GM21576 (cell line): ENCODE measurements at regions not wholly inside any gene's neighbourhood (a gene's known extent, or its start where the extent isn't known, plus 50 kb on each side); places are given as distances from the start of the nearest gene placed in this dataset.
"Not testable (repeated sequence)": the region's sequence is repeated elsewhere in the genome, so short reads cannot be mapped to it uniquely, and the experiment has no call there.

Experiments
- ATAC-seq: cut with Tn5 transposase; IDR thresholded peaks from one replicate; pipeline ENCODE4 v1.9.1; 2021; ENCODE audit warnings: mild to moderate bottlenecking, moderate library complexity; ENCODE audit not compliant: unreplicated experiment

DNA sequence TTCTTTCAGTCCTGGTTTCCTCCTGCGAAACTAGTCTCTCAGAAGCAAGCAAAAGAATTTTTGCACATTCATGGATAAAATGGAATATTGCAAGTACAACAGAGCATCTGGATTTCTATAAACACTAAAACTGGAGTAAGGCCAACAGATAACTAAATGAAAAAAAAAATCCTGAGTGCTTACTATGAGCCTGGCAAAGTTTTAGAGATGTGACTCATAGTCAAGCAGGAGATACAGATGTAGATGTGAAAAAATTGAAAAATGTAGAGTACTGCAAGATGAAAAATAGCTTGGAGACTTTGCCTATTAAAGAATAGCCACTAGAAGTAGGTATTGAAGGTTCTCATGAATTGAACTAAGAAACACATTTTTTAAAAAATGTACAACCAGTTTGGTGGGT, 397.4 kb downstream of the OTOL1 start:
- ATAC-seq, result no peak

DNA sequence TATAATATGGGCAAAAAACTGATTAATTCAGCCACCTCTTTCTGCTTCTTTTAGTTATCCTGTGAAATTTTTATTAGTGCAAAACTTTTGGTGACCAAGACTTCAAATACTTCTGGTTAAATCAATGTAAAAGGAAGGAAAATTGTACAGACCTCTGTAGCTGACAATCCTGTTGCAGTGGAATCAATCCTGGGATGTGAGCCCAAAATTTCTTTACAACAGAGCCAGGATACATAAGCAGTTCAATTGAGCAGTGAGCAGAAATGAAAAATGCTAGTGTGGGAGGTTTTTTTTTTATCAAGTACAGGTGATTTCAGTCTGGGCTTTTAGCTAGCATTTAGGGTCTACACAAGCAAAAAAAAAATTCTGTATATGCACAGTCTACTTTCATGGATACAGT, 398.0 kb downstream of the OTOL1 start:
- no peak for ATAC-seq

DNA sequence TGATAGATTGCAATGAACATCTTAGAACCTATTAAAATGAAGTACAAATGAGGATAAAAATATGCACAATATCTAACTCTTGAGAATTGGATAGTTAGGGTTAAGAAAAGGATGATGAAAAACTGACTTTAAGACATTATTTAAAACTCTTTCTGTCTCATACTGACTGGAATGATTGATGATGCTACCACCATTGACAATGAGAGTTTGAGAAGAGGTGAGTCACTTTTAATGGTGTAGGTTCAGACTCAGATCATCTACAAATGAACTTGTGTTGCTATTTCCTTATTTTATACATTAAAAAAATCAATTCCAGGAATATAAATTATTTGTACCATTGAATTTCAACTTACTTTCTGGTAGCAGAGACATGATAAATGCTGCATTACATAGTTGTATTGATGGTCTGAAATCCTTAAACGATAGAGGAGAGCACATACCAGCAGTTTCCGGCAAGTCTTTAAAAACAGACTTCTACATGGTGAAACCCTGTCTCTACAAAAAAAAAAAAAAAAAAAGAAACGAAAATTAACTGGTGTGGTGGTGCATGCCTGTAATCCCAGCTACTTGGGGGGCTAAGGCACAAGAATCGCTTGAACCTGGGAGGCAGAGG, 409.0 kb downstream of the OTOL1 start:
- no peak for ATAC-seq

DNA sequence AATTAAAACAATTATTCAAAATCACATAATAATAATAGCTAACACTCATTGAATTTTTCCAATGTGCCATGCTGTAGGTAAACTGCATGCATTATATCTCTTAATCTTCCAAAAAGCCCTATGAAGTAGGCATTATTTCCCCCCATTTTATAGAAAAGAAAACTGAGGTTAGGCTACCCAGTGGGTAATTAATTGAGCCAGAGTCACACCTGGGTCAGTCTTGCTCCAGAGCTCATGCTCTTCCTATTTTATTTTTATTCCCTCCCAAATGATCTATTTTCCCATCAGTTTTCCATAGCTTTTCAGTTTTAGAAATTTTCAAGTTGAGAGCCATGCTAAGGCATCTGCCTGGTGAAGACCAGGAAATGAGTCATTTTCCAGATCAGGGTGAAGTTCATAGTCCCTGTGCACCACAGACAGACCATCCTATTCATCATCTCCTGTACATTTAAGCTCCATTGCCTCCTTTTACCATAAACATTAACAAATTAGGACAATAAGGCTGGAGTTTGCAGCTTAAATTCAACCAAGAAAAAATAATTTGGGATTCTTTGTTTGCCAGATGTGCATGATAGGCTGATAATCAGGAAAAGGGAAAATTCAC, 417.3 kb downstream of the OTOL1 start:
- no peak for ATAC-seq

DNA sequence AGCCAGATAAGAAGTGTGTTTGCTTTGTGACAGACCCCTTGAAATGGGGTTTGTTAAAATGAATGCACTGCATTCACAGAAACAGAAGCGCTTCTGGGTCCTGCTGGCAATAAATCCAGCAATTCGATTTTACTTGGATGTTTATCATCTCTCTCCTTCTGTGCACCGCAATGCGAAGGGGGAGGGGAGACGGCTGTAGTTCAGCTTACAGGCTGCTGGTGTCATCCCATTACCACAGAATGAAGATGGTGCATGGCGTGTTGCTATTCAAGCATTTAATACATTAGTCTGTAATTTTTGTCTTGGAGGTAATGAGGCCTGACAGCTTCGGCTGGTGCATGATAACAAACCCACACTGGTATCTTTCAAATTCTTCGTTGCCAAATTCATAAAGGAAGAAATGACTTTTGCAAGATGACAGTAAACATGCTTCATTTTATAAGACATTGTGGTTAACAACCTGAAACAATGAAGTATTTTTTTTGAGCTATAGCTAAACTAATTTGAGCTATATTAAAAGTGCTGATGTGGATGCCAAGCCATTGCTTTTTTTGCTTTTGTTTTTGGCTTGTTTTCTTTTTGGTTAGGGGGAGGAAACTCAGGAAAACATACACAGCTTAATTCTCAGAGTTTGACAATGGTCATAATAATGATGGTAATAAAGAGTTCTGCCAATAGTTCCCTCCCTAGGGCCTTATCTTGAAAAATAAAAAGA, 418.3 kb downstream of the OTOL1 start:
- ATAC-seq, result no peak

DNA sequence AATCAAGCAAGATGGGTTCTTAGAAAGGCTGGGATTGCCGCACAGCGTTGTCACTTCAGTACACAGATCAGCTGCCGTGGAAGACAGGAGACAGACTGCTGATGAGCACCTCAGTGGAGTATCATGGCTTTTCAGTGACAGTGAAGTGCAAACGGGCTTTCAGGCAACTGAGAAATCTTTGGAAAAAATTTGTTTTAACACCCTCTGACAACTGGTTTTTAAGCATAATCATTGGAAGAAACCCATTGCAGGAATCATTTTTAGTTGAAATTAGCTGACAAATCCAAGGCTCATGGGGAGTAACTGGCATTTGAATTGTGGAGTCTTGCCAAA, 418.8 kb downstream of the OTOL1 start:
- no peak for ATAC-seq

DNA sequence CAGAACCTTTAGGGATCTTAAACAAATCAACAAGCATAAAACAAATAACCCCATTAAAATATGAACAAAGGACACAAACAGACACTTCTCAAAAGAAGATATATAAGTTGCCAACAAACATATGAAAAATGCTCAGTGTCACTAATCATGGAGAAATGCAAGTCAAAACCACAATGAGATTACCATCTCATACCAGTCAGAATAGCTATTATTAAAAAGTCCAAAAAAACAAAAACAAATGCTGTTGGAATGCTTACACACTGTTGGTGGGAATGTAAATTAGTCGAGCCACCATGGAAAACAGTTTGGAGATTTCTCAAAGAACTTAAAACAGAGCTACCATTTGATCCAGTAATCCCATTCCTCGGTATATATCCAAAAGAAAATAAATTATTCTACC, 423.6 kb downstream of the OTOL1 start:
- no peak for ATAC-seq

DNA sequence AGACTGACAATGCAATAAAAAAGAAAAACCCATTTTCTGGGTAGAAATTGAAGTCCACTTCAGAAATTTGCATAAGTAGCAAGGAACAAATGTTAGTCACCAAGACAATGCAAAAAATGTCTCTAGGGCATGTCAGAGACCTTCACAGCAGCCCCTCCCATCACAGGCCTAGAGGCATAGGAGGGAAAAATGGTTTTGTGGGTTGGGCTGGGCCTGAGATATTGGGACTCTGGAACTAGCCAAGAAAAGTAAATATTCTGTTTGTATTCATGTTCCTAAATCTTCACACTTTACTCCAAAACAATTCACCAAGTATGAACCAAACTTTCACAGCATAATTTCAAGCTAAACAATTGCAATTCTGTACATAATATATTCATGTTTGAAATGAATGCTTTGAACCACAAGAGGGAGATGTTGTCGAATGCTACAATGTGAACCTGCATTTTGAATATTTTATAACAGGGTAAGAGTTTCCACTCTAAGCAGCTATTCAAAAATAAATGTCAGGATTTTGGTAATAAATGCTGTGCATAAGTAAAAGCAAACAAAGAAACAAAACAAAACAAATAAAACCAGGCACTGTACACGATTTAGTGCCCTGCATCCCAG, 429.2 kb downstream of the OTOL1 start:
- ATAC-seq, result no peak

DNA sequence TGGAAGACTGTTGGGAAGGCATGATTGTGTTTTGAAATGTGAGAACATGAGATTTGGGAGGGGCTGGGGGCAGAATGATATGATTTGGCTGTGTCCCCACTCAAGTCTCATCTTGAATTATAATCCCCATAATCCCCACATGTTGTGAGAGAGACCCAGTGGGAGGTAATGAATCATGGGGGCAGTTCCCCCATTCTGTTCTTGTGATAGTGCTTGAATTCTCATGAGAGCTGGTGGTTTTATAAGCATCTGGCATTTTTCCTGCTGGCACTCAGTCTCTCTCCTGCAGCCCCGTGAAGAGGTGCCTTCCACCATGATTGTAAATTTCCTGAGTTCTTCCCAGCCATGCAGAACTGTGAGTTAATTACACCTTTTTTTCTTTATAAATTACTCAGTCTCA, 430.5 kb downstream of the OTOL1 start:
- ATAC-seq, result no peak

DNA sequence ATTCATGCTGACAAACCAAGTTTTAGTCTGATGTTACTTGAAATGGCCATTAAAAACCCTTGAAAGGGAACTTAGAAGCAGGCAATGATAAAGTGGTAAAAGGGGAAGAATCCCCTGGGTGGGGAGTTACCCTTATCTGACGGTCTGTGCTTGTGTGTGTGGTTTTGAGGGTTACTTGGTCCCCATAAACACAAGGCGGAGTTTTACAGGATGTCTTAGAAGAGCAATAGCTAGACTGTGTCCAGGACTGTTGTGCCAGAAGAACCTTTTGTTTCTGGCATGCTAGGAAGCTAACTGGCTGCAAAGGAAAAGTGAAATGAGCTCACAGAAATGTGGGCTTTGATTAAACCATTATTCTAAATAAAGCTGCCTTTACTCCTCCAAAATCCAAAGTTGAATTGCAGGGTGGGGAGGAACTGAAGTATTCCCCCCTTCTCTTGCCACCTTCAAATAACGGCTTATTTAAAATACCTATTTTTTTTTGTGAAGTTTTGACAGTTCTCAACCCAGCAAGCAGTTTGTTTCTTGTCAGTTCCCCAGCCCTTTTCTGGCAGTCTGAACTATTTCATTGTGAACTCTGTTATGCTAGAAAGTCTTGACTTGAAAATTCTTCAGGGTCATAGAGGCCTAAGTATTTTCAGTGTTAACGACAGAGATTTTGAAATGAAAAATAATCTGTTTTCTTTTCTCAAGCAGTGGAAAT, 443.5 kb downstream of the OTOL1 start:
- no peak for ATAC-seq

DNA sequence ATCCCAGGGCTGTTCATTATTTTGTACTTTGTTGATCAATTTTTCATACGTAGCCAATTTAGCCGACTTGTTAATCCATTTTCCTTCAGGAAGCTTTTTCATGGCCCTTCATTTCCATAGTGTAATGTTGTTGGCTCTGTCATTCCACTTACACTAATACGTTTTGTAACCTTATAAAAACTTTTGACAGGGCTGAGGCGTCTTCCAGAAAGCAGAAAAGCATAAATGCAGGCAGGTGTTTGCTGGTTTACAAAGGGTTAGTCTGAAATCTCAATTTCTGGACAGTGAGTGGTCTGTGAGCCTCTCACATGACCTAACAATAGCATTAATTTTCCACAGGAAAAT, 444.0 kb downstream of the OTOL1 start:
- ATAC-seq, result no peak

DNA sequence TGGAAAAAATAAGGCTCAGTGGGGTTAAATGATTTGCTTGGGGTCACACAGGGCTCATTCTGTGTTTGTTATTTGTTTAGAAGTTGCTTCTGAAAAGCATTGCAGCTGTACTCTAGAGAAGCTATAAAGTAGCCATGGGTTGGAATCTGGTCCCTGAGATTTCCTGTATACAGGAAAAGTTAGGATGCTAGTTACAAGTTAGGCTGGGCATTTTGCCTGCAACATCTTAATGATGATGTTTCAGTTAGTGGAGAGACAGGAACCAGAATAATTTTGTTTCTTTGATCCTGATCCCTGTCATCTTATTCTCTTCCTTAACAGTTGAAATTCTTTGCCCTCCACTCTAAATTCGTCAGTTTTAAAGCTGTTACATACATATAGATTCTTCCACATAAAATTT, 445.3 kb downstream of the OTOL1 start:
- ATAC-seq, result no peak

DNA sequence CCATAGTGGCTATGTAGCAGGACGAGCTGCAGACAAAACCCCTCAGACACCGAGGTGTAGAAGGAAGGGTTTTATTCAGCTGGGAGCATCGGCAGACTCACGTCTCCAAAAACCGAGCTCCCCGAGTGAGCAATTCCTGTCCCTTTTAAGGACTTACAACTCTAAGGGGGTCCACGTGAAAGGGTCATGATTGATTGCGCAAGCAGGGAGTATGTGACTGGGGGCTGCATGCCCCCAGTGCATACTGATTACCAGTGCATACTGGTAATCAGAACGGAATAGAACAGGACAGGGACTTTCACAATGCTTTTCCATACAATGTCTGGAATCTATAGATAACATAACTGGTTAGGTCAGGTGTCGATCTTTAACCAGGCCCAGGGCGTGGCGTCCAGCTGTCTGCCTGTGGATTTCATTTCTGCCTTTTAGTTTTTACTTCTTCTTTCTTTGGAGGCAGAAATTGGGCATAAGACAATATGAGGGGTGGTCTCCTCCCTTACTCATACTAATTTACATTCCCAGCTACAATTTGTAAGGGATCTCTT, 447.3 kb downstream of the OTOL1 start:
- ATAC-seq, result not testable (repeated sequence)

DNA sequence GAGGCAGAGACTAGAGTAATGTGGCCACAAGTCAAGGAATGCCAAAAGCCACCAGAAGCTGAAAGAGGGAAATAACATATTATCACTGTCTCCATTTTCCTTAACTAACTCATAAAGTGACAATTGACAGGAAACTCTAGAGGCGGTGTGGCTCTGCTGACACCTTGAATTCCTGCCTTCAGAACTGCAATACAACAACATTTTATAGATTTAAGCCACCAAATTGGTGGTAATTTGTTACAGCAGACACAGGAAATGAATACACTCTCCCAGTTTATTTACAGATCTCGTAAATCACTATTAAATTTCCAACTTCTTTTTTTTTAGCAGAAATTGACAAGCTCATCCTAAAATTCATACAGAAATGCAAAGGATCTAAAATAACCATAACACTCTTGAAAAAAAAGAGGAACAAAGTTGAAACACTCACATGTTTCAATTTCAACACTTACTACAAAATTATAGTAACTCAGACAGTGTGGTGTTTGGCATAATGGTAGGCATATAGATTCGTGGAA, 449.9 kb downstream of the OTOL1 start:
- no peak for ATAC-seq

DNA sequence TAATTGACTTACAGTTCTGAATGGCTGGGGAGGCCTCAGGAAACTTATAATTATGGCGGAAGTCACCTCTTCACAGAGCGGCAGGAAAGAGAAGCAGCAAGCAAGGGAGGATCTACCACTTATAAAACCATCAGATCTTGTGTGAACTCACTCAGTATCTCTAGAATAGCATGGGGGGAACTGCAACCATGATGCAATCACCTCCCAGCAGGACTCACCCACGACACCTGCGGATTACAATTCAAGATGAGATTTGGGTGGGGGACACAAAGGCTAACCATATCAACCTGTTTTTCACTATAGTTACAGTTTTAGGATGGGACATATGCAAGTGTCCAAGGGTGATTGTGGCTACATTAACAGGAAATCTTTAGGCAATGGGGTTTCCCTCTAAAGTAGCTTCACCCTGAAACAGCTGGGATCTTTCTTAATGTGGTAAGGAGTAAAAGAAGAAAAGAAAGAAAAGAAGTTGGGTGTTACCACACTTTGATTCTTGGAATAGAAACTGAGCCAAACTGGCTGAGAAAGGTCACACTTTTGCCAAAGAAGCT, 453.8 kb downstream of the OTOL1 start:
- no peak for ATAC-seq

DNA sequence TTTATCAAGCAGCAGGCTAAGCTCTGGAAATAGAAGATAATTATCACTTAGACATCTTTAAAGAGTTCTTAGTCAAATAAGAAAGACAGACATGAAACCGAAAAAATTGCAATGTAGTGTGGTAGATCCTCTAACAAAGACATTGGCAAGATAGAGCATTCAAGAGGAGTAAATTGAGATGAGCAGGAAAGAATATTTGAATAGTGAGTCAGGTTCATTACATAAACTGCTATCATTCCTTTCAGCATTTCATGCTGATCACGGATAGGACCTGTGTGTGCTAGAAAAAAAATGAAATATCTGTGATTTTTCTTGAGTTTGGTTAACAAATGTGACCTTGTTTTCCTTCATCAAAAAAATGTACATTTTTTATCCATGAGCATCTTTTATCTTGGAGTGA, 460.9 kb downstream of the OTOL1 start:
- ATAC-seq, result no peak

DNA sequence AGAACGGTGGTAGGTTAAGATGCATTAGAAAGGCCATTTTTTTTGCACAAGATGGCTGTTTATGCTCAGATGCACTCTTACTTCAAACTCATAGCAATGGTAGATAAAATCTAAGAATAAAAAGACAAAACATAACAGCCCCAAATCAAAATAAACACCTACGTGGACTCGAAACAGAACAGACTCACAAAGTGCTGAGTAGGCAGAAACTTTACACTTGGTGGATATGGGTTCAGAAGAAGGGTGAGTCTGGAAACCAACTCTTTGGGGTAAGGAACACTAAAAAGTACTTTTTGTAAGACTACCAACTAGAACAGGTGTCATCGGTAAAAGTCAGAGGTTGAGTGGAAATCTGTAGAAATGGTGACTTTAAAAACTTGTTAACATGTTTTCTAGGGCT, 468.2 kb downstream of the OTOL1 start:
- no peak for ATAC-seq

DNA sequence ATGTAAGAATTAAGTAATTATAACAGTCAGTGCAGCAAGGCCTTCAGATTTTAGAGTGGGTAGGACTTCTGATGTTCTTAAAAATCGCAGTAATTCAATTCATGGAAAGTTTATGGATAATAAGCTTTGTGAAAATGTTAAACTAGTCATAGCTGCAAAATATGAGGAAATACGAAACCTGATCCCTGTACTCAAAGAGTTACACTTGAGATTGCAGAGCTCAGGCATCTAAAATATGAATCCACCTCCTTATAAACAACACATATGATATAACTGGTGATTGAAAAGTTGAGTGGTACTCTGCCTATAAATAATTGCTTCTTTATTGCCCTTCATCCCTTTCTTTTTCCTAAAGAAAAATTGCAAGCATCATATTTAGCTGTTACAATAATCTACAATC, 473.3 kb downstream of the OTOL1 start:
- ATAC-seq, result no peak

DNA sequence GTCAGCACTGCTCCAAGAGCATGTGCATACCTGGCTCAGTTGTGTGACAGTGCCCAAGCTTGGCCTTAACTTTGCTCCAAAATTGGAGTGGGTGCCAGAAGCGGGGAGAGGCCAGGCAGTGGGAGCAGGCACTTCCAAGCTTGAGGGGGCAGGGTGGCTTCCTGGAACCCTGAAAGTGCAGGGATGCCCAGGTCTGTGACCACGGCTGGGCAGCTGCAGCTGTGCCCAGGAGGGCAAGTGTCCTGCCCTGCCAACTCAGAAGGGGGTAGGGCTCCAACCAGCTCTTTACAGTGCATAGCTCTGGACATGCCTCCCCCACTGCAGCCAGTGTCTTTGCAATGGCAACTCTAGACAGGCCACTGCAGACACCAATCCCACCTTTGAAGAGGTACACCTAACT, 478.6 kb downstream of the OTOL1 start:
- ATAC-seq, result no peak

DNA sequence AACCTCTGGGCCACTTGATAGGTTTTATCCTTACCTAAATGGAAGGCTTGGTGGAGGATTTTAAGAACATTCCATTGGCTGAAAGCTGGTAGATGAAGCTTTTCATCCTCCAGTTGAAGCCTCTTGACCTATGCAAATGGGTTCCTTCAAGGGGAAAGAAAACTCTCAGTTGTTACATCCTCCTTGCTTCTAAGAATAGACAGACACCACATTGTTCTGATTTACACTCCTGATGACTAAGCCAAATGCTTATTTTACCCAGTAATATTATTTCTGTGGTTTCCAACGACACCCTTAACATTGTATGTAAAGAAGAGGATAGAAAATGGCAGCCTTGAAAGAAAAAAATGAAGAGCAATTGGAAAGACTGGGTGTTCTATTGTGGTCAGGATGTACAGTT, 480.5 kb downstream of the OTOL1 start:
- ATAC-seq, result no peak

DNA sequence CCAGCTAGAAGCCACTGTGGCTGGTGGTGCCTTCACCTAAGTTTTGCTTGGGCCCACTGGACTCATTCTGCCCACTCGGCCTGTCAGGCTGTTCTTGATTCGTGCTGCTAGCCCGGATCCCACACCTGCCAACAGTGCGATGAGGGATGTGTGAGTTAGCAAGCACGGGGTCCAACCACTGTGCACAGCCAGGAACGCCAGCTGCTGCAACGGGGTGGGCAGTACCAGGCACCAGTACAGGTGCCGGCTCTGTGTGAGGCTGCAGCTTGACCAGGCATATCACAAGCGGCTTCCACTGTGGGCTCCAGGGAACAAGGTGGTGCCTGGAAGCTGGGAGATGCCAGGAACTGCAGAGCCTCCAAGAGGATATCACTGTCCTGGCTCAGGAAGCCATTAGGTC, 481.2 kb downstream of the OTOL1 start:
- no peak for ATAC-seq
